GM13977 (cell line): ENCODE measurements at regions not wholly inside any gene's neighbourhood (a gene's known extent, or its start where the extent isn't known, plus 50 kb on each side); places are given as distances from the start of the nearest gene placed in this dataset.

Source experiments
- DNase-seq: peaks from one replicate; pipeline ENCODE4 v3.0.0; 2012; ENCODE audit warnings: low spot score
- CTCF ChIP-seq: IDR thresholded peaks from 2 replicates; pipeline ENCODE4 v1.5.1; 2012; ENCODE audit warnings: mild to moderate bottlenecking, control low read depth; ENCODE audit not compliant: insufficient read depth; ENCODE audit errors: extremely low read depth, missing control alignments
- in situ Hi-C: fragments of 300-500 bp; cut with MboI; formaldehyde crosslinking; loops from one replicate; pipeline ENCODE4 v1.12.0; 2022; ENCODE audit warnings: low sequenced_read_pairs, low pct_unique_long_range_greater_than_20kb, mixed read lengths, inconsistent platforms; ENCODE audit not compliant: unreplicated experiment

- in situ Hi-C loops, result no loop called here
- no peak for TF ChIP-seq CTCF
- DNase-seq, result no peak
Measured at GRCh38 chr15:61756071-61756820, 304.0 kb downstream of the VPS13C start.

- no peak for TF ChIP-seq CTCF
- in situ Hi-C loops, result no loop called here
- DNase-seq, result no peak
Measured at GRCh38 chr15:61755467-61755866, 304.8 kb downstream of the VPS13C start.

- TF ChIP-seq CTCF, result no peak
- in situ Hi-C loops, result no loop called here
- no peak for DNase-seq
Measured at GRCh38 chr15:61753018-61753710, 307.1 kb downstream of the VPS13C start.

- DNase-seq, result no peak
- TF ChIP-seq CTCF, result no peak
- in situ Hi-C loops, result no loop called here
Measured at GRCh38 chr15:61752001-61752400, 308.2 kb downstream of the VPS13C start.

- DNase-seq, result no peak
- no peak for TF ChIP-seq CTCF
- in situ Hi-C loops, result no loop called here
Measured at GRCh38 chr15:61750271-61751084, 309.8 kb downstream of the VPS13C start.

GRCh38 chr15:61749169-61749568 is 311.1 kb downstream of the VPS13C start:
- no peak for TF ChIP-seq CTCF
- no peak for DNase-seq
- in situ Hi-C loops, result no loop called here
